GM18861 (cell line): ENCODE measurements at regions not wholly inside any gene's neighbourhood (a gene's known extent, or its start where the extent isn't known, plus 50 kb on each side); places are given as distances from the start of the nearest gene placed in this dataset.

Source experiments
- ATAC-seq: cut with Tn5 transposase; IDR thresholded peaks from one replicate; pipeline ENCODE4 v1.9.1; 2021; ENCODE audit not compliant: unreplicated experiment

GRCh38 chr18:2263303-2263890 lies 307.9 kb downstream of the METTL4 start:
- no peak for ATAC-seq

DNA sequence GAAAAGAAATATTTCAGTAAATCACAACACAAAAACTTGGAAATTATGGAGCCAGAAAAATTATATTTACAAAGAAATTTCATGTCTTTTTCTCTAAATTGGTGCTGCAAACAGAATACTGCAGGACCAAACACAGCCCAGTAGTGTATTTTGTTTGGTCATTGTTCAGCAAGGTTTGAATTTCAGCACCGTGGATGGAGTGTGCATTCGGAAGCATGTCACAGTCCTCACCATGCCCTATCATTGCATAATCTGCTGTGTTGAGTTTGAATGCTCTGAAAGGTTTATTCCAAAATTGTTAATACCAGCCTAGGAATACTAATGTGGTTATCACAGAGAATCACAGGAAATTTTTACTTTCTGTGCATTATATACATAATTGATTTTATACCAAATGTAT lies 296.7 kb downstream of the METTL4 start:
- ATAC-seq = no peak

DNA sequence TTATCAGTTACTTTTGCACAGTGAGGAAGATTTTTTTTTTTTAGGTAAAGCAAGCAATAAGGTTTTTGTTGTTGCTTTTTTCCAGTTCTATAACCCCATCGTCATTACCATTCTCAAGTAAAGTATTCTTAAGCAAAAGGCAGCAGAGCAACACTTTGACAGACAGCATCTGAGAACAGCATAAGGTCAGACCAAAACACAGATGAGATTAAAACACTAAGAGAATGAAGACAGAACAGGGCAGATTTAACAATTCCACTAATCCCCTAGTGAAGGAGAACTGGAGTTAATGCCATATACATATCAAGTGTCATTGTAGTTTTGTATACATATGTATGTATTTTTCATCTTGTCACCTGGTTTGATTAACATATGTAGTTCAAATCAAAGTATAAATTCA lies 290.2 kb downstream of the METTL4 start:
- no peak for ATAC-seq

DNA sequence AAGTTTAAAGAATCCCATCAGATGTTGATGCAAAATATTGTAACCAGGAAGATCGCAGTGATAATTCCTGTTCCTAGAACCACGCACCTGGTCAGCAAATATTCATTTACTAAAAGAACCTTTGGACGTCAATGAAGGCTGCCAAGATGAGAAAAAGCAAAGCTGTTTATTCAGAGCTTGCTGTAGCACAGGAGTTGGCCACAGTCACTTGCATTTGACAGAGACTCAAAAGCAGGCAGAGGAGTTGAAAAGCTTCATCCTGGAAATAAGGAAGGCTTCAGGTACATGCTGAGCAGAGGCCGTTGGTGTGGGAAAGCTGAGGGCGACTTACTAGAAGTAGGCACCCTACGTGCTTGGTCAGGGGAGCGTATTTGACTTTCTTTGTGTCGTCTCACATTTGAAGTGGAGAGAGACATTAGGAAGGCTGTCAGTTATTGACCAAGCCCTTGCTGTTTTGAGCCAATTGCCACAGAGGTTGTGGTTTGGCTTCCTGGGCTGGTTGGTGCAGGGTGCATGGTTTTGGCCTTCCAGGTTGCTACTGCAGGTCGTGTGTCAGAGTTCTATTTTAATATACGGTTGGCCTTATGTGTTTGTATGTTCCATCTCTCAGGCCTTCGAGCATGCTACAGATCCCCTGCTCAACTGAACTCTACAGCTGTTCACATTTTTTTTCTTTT lies 289.6 kb downstream of the METTL4 start:
- ATAC-seq = no peak

- ATAC-seq = no peak
Measured at GRCh38 chr18:2293109-2293839, 278.0 kb downstream of the METTL4 start.

DNA sequence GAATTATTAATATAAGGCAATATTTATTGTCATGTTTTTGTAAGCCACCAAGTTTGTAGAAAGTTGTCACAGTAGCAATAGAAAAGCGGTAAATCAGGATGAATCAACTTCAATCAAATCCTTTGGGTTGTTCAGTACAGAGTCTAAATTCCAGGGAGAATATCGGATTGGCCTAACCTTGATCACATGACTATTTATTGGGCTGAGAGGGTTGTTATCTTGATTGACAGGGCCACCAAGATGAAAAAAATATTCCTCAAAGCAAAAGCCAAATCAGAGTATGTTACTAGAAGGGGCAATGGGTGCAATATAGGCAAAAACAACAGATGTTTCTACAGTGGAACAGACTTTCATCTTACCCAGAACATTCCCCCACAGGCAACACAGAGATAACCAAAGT lies 270.0 kb downstream of the METTL4 start:
- no peak for ATAC-seq

GRCh38 chr18:2302012-2302411 lies 269.3 kb downstream of the METTL4 start:
- ATAC-seq = no peak

- no peak for ATAC-seq
Measured at GRCh38 chr18:2302628-2303516, 268.4 kb downstream of the METTL4 start.

DNA sequence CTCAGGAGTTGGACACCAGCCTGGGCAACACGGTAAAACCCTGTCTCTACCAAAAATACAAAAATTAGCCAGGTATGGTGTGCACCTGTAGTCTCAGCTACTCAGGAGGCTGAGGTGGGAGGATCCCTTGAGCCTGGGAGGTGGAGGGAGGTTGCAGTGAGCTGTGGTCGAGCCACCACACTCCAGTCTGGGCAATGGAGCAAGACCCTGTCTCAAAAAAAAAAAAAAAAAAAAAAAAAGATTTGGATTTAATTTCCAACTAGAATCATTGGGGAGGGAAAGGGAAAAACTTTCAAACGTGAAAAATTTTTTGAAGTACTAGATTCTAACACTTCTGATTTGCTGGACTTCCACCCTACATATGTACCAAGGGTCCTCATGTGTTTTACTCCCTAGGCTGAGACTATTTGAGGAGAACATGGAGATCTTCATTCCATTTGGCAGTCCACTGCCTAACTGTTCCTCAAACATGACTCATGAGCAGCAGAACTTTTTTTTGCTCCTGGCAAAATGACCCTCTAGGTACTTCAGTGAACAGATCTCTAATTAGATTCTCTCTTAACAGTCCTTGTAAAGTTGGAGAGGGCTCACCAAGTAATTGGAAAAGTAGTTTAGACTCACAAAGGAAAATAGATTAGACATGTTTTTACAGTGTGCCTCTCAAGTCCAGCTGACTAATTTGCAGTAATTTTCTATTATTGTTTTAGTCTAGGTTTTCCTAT lies 267.6 kb downstream of the METTL4 start:
- ATAC-seq = no peak

DNA sequence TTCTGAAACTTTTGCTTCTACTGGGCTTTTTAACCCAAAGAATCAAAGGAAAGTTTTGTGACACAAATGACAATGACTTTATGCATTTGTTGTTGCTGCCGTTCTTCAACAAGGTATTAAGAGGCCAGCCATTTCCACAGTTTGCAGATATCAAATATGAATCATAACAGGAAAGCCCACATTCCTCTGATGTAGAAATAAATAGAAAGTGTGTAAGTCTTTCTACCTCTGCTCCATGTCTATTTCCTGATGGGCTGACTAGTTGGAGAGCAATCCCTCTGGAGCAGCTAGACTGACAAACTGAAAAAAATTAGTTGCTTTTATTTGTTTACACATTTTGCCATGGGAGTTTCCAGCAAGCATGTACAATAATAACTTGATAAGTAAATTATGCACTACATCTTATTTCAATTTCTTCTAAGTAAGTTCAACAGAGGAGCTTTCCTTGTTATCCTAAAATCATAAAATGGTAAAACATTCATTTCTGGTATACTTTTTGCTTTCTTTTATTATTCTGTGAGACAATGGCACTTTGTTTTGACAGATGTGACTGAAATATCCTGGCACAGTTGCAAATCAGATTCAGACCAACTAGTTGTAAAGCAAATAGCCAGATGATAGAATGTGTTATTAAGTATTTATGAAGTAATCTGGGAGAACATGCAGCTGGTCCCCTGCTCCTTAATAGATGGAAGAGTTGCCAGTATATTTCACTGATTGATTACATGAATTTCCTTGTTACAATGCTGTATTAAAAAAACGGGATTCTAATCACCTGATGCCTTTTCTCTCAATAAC lies 266.7 kb downstream of the METTL4 start:
- no peak for ATAC-seq

DNA sequence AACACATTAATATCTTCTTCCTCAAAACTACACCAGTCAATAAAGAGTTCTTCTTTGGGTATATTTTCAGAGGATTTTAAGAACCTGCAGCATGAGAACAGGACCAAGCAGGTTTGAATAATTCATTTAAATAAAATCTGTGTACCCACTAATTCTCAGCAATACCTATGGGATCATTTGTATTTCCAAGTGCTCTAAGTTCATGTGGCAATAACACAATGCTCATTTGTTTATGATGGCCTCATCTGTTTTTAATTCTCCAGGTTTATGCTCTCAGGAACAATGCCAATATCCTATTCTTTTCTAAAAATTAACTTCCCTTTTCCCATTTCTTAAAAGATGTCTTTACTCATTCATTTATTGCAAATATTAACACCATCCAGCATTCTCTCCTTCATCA lies 264.7 kb downstream of the METTL4 start:
- no peak for ATAC-seq

DNA sequence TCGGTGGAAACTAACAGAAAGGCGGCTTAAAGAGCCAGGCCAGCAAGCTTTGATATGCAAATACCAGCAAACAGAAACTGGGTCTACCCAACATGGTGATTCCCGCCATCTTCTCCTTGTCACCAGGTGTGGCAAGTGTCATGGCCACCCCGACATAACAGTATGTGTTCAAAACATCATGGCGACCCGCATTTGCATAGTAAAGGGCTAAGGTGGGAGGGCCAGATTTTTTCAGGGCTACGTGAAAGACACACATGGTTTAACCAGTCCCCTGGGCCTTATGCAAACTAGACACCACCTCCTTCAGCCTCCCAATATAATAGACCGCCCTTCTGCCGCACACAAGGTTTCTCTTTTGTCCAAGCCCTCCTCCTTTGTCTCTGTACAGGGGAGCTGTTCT lies 260.4 kb downstream of the METTL4 start:
- no peak for ATAC-seq

GRCh38 chr18:2312440-2312839 lies 258.9 kb downstream of the METTL4 start:
- ATAC-seq = peak; percentile 60

DNA sequence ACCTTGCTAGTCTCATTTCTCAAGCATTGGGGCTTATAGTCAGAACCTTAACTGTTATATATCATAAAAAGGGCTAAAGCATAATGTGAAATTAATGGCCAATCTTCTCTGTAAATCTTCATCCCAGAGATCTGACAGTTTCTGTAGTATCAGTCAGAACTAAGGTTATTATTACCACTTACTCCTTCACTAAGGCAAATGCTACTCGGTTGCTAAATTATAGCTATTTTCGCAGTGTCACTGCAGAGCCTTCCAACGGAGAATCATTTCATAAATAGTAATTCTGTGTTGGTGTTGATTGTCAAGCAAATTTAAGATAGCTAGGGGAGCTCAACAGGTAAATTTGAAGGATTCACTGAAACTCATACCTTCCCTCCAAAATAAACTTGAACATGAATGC lies 258.0 kb downstream of the METTL4 start:
- no peak for ATAC-seq

GRCh38 chr18:2316082-2316750 lies 255.1 kb downstream of the METTL4 start:
- ATAC-seq = no peak

DNA sequence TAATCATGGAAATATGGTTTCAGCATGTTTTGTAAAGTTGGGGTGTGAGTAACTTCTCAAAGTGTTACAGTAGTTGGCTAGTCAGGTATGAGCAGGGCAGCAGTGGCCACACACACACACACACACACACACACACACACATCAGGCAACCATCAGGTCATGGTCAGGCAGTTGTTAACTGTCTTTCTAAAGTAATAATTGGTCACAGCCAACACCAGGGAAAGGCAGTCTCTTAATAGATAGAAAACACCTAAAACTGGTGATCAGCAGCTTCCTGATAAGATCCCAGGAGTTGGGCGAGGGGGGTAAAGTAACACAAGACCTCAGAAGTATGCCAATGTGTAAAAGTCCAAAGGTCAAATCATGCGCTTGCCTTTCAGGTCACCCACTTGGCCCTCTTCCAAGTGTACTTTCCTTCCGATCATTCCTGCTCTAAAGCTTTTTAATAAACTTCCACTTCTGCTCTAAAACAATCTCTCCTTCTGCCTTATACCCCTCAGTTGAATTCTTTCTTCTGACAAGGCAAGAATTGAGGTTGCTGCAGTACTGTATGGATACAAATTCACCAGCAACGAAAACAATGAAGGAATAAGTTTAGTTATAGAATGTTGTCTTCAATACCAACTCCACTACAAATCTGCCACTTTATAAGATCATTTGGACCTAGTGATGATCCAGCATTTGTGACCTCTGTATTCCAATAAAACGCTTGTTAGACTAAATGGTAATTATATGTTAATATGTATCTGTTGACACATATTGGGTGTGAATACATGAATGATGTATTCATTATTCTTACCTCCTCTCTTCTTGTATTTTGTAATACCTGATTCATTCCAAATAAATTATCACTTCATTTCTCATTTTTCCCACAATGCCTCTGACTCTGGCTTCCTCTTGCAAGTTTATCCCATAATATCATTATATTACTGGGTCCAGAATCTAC lies 254.3 kb downstream of the METTL4 start:
- no peak for ATAC-seq

- ATAC-seq = no peak
Measured at GRCh38 chr18:2324459-2324858, 246.8 kb downstream of the METTL4 start.

DNA sequence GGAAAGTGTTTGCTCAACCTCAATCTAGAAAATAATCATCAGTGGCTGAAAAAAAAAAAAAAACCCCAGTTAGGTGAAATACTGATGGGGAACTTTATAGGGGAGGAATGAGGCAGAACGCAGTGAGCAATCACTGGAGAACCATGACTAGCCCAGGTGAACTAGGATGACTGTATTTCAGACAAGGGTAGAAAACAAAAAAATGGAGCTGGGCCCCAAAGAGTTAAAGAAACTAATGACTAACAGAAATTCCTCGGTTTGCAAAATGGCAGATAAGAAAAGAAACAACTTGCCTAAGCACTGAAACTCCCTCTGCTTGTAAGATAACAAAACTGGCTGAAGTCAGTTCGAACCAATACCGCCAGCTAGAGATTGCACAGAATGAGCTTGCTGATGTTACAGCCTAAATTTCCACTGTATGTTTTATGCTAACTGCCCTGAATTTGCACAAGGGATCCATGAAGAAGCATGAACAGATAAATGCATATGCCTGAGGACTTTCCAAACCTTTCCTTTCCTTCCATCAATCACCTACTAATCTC lies 245.9 kb downstream of the METTL4 start:
- no peak for ATAC-seq
